ENCODE measurements at regions not wholly inside any gene's neighbourhood (a gene's known extent, or its start where the extent isn't known, plus 50 kb on each side); places are given as distances from the start of the nearest gene placed in this dataset.

- H3K27me3 ChIP-seq (ENCODE audit: control insufficient read depth in 3 of 3, insufficient read depth in 3 of 3, low read length in 2 of 3) = no peaks in the 10 kb centered on the region
- H3K9ac ChIP-seq (ENCODE audit: insufficient read depth in 1 of 2, low read length in 2 of 2) = no peak overlapping the region
- H3K4me3 ChIP-seq = no peak overlapping the region
- ATAC-seq (ENCODE audit: insufficient read depth, low FRiP score) (no peak), DNase-seq (no peak)
- 77 to 88% methylated on average over 3 of the region's 3 CpGs for WGBS, 2 donors
- no peak overlapping the region for H3K27ac ChIP-seq (ENCODE audit: low read depth in 1 of 2, low read length in 1 of 2)
- no peak for TF ChIP-seq CTCF (IDR thresholded peaks at IDR 0.05; ENCODE audit: control extremely low read depth, extremely low read depth)
- H3K36me3 ChIP-seq (ENCODE audit: control insufficient read depth in 4 of 4, insufficient read depth in 4 of 4, low read length in 4 of 4) = no peaks in the 10 kb centered on the region
- peaks cover 0 to 5% (median 0%) of the 10 kb centered on the region in 5 donors for H3K4me1 ChIP-seq (ENCODE audit: control insufficient read depth in 5 of 5, insufficient read depth in 5 of 5, low read length in 5 of 5)
- peaks cover 0 to 2% (median 0%) of the 10 kb centered on the region in 4 donors for H3K9me3 ChIP-seq (ENCODE audit: control insufficient read depth in 4 of 4, insufficient read depth in 3 of 4, low read length in 3 of 4)
Measured at GRCh38 chr3:130256821-130257340, 88.6 kb upstream of the COL6A5 start.

- DNase-seq (peak in 2 of 3 donors; percentile 23 to 55), ATAC-seq (ENCODE audit: insufficient read depth, low FRiP score) (peak; percentile 64)
- Histone ChIP-seq H3K4me3 (no peak overlapping the region), H3K27me3 (ENCODE audit: control insufficient read depth in 3 of 3, insufficient read depth in 3 of 3, low read length in 2 of 3) (no peaks in the 10 kb centered on the region), H3K27ac (ENCODE audit: low read depth in 1 of 2, low read length in 1 of 2) (no peak overlapping the region), H3K36me3 (ENCODE audit: control insufficient read depth in 4 of 4, insufficient read depth in 4 of 4, low read length in 4 of 4) (no peaks in the 10 kb centered on the region), H3K9ac (ENCODE audit: insufficient read depth in 1 of 2, low read length in 2 of 2) (no peak overlapping the region), H3K4me1 (ENCODE audit: control insufficient read depth in 5 of 5, insufficient read depth in 5 of 5, low read length in 5 of 5) (peaks cover 0 to 5% (median 0%) of the 10 kb centered on the region in 5 donors), H3K9me3 (ENCODE audit: control insufficient read depth in 4 of 4, insufficient read depth in 3 of 4, low read length in 3 of 4) (peaks cover 0 to 2% (median 0%) of the 10 kb centered on the region in 4 donors)
- TF ChIP-seq CTCF (IDR thresholded peaks at IDR 0.05; ENCODE audit: control extremely low read depth, extremely low read depth) = no peak
- 56 to 76% methylated on average over 9 of the region's 9 CpGs for WGBS, 2 donors
Measured at GRCh38 chr3:130258532-130258952, 86.9 kb upstream of the COL6A5 start.

GRCh38 chr3:130259166-130259874 is 86.2 kb upstream of the COL6A5 start:
- DNase-seq (peak in 2 of 3 donors; percentile 60 to 66), ATAC-seq (ENCODE audit: insufficient read depth, low FRiP score) (no peak)
- Histone ChIP-seq H3K27ac (ENCODE audit: low read depth in 1 of 2, low read length in 1 of 2) (no peak overlapping the region), H3K4me3 (no peak overlapping the region), H3K4me1 (ENCODE audit: control insufficient read depth in 5 of 5, insufficient read depth in 5 of 5, low read length in 5 of 5) (peaks cover 0 to 5% (median 0%) of the 10 kb centered on the region in 5 donors), H3K36me3 (ENCODE audit: control insufficient read depth in 4 of 4, insufficient read depth in 4 of 4, low read length in 4 of 4) (no peaks in the 10 kb centered on the region), H3K9me3 (ENCODE audit: control insufficient read depth in 4 of 4, insufficient read depth in 3 of 4, low read length in 3 of 4) (peaks cover 0 to 2% (median 0%) of the 10 kb centered on the region in 4 donors), H3K9ac (ENCODE audit: insufficient read depth in 1 of 2, low read length in 2 of 2) (no peak overlapping the region), H3K27me3 (ENCODE audit: control insufficient read depth in 3 of 3, insufficient read depth in 3 of 3, low read length in 2 of 3) (no peaks in the 10 kb centered on the region)
- WGBS, 2 donors = 42 to 74% methylated on average over 2 of the region's 2 CpGs
- no peak for TF ChIP-seq CTCF (IDR thresholded peaks at IDR 0.05; ENCODE audit: control extremely low read depth, extremely low read depth)

Measured in lung (tissue), 11 donors.